GM06990 (cell line): ENCODE measurements at regions not wholly inside any gene's neighbourhood (a gene's known extent, or its start where the extent isn't known, plus 50 kb on each side); places are given as distances from the start of the nearest gene placed in this dataset.

Experiments used
- DNase-seq: peaks from one replicate; pipeline ENCODE4 v3.0.0-alpha.2; 2011; ENCODE audit not compliant: insufficient read length; ENCODE audit errors: extremely low read depth
- H3K27me3 ChIP-seq: replicated peaks from 2 replicates; pipeline ENCODE4 v1.6.0; 2011; ENCODE audit warnings: low read length; ENCODE audit not compliant: control insufficient read depth, insufficient read depth
- H3K36me3 ChIP-seq: 2 replicates; pipeline ENCODE4 v1.5.1; 2011; ENCODE audit warnings: low read length; ENCODE audit not compliant: control insufficient read depth, insufficient read depth
- H3K4me3 ChIP-seq: replicated peaks from 2 replicates; pipeline ENCODE4 v1.5.1; 2011; ENCODE audit warnings: low read depth, mild to moderate bottlenecking, control low read depth, low read length
- CTCF ChIP-seq: IDR thresholded peaks from 2 replicates; pipeline ENCODE4 v1.5.1; 2011; ENCODE audit warnings: low read length, control low read depth, mild to moderate bottlenecking, inconsistent platforms; ENCODE audit not compliant: insufficient read depth, poor library complexity, severe bottlenecking

GRCh38 chr3:102194760-102195159 lies 240.1 kb upstream of the ZPLD1 start:
- TF ChIP-seq CTCF: no peak
- no peaks in the 10 kb centered on the region for H3K27me3 ChIP-seq

GRCh38 chr3:102195198-102195948 lies 239.4 kb upstream of the ZPLD1 start:
- no peak for DNase-seq
- no peak overlapping the region for H3K4me3 ChIP-seq
- no peaks in the 10 kb centered on the region for H3K36me3 ChIP-seq
- no peak for TF ChIP-seq CTCF
- H3K27me3 ChIP-seq: no peaks in the 10 kb centered on the region

More at GRCh38 chr3:102194760-102195159, 240.1 kb upstream of the ZPLD1 start:
- Histone ChIP-seq H3K4me3 (no peak overlapping the region), H3K36me3 (no peaks in the 10 kb centered on the region)
- DNase-seq: no peak

GRCh38 chr3:102200126-102200525 lies 234.7 kb upstream of the ZPLD1 start:
- DNase-seq: no peak
- Histone ChIP-seq H3K27me3 (no peaks in the 10 kb centered on the region), H3K36me3 (no peaks in the 10 kb centered on the region), H3K4me3 (no peak overlapping the region)
- no peak for TF ChIP-seq CTCF

GRCh38 chr3:102200560-102200959 lies 234.3 kb upstream of the ZPLD1 start:
- H3K36me3 ChIP-seq: no peaks in the 10 kb centered on the region
- no peaks in the 10 kb centered on the region for H3K27me3 ChIP-seq
- DNase-seq: no peak
- no peak overlapping the region for H3K4me3 ChIP-seq
- TF ChIP-seq CTCF: no peak

GRCh38 chr3:102205647-102206046 lies 229.2 kb upstream of the ZPLD1 start:
- H3K27me3 ChIP-seq: no peaks in the 10 kb centered on the region
- H3K4me3 ChIP-seq: no peak overlapping the region
- no peaks in the 10 kb centered on the region for H3K36me3 ChIP-seq
- TF ChIP-seq CTCF: no peak
- DNase-seq: no peak
